Panc1 (cell line): ENCODE measurements at regions not wholly inside any gene's neighbourhood (a gene's known extent, or its start where the extent isn't known, plus 50 kb on each side); places are given as distances from the start of the nearest gene placed in this dataset.

Experiments
- ATAC-seq: fragments of 200-7000 bp; cut with Tn5 transposase; 2 replicates; pipeline ENCODE4 v1.9.1; 2020; ENCODE audit warnings: mild to moderate bottlenecking, moderate library complexity
- BruUV-seq: library from RNA; stranded (reverse); fragments of 400-500 nt; replicated peaks from 2 replicates; lab custom pipeline; 2021; lab: Mats Ljungman, UMichigan
- CTCF ChIA-PET: fragments of 300-600 bp; sonication (Branson Sonifier 250); formaldehyde crosslinking; loops from one replicate; lab custom pipeline; 2022; ENCODE audit warnings: antibody characterized with exemption; lab: Charles Lee
- POLR2A ChIA-PET: fragments of 300-600 bp; sonication (Branson Sonifier 250); formaldehyde crosslinking; loops from one replicate; lab custom pipeline; 2022; ENCODE audit warnings: antibody characterized with exemption; lab: Charles Lee
- DNase-seq: peaks from one replicate; pipeline ENCODE4 v3.0.0-alpha.2; 2010; ENCODE audit warnings: low read depth, low spot score
- H3K27ac ChIP-seq: 2 replicates; pipeline ENCODE4 v1.5.1; 2011; ENCODE audit warnings: mild to moderate bottlenecking, low read length, inconsistent platforms
- H3K27me3 ChIP-seq: fragments of 200-500 bp; sonication (Bioruptor generic); 2 replicates; pipeline ENCODE4 v1.6.0; 2014; ENCODE audit warnings: low read length, inconsistent platforms; ENCODE audit not compliant: control insufficient read depth, insufficient read depth
- H3K36me3 ChIP-seq: fragments of 200-500 bp; sonication (Bioruptor generic); 2 replicates; pipeline ENCODE4 v1.5.1; 2014; ENCODE audit warnings: inconsistent platforms, mild to moderate bottlenecking, low read length, moderate library complexity; ENCODE audit not compliant: control insufficient read depth, insufficient read depth
- H3K4me1 ChIP-seq: 2 replicates; pipeline ENCODE4 v1.5.1; 2011; ENCODE audit warnings: inconsistent platforms, mild to moderate bottlenecking, low read length, moderate library complexity; ENCODE audit not compliant: control insufficient read depth, insufficient read depth
- H3K4me3 ChIP-seq, 2 experiments: 2 replicates each; pipeline ENCODE4 v1.5.1; 2011 to 2012; ENCODE audit warnings: low read depth in 2 of 2, low read length in 2 of 2, mild to moderate bottlenecking in 2 of 2, inconsistent platforms in 1 of 2, moderate library complexity in 1 of 2
- H3K9me3 ChIP-seq: fragments of 200-500 bp; sonication (Bioruptor generic); 2 replicates; pipeline ENCODE4 v1.5.1; 2014; ENCODE audit warnings: low read depth, mild to moderate bottlenecking, inconsistent platforms, low read length, moderate library complexity; ENCODE audit not compliant: control insufficient read depth, insufficient read depth
- CTCF ChIP-seq: fragments of 450-650 bp; IDR thresholded peaks from 2 replicates; pipeline ENCODE4 v1.5.1; 2017; ENCODE audit warnings: mild to moderate bottlenecking
- POLR2AphosphoS5 ChIP-seq: IDR thresholded peaks from 2 replicates; pipeline ENCODE4 v1.6.1; 2012; ENCODE audit warnings: mild to moderate bottlenecking, low read depth, low read length, moderate library complexity
- REST ChIP-seq, 2 experiments: IDR thresholded peaks; 2 replicates each; pipeline ENCODE4 v1.6.1; 2011 to 2012; ENCODE audit warnings: low read depth in 2 of 2, control low read depth in 1 of 2, low read length in 1 of 2, mild to moderate bottlenecking in 1 of 2, moderate library complexity in 1 of 2; ENCODE audit not compliant: insufficient read depth in 1 of 2
- SIN3A ChIP-seq: IDR thresholded peaks from 2 replicates; pipeline ENCODE4 v1.6.1; 2012; ENCODE audit warnings: low read depth, mild to moderate bottlenecking, low read length, moderate library complexity, borderline replicate concordance; ENCODE audit not compliant: insufficient read depth
- TCF7L2 ChIP-seq: IDR thresholded peaks from 2 replicates; pipeline ENCODE4 v1.6.1; 2011; ENCODE audit warnings: mild to moderate bottlenecking, low read depth, low read length, inconsistent platforms
- in situ Hi-C: cut with HindIII; loops from 2 replicates; pipeline ENCODE4 v1.10.0; 2016; ENCODE audit warnings: low sequenced_read_pairs, low pct_unique_long_range_greater_than_20kb
- intact Hi-C: fragments of 100-400 bp; cut with micrococcal nuclease; formaldehyde crosslinking; loops from one replicate; pipeline ENCODE4 v1.10.0; 2022; ENCODE audit not compliant: unreplicated experiment

DNA sequence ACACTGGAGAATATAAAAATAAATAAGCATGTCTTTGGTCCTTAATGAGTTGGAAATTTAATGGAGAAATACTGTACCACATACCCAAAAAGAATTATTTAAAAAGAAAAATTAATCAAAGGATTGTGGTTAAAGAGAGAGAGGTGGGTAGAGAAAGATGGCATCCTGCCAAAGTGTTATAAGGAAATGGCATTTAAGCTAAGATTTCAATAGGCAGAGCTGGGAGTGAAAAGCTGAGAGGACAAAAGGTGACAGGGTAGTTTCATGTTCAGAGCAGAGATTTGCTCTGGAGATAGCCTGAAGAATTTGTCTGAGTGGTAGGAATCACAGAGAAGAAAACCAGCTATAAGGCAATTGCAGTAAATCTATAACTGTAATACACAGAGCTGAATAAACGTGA lies 181.0 kb downstream of the SI start:
- no peaks in the 10 kb centered on the region for H3K36me3 ChIP-seq
- H3K4me1 ChIP-seq, result no peaks in the 10 kb centered on the region
- intact Hi-C loops, result no loop called here
- ChIA-PET POLR2A (no interaction called here), CTCF (no interaction called here)
- in situ Hi-C loops, result no loop called here
- no peak for DNase-seq
- no peak overlapping the region for H3K27ac ChIP-seq
- no peak for TF ChIP-seq REST (IDR thresholded peaks at IDR 0.05; ENCODE audit: insufficient read depth in 1 of 2, low read depth in 2 of 2, low read length in 1 of 2)
- TF ChIP-seq POLR2AphosphoS5, result no peak
- TF ChIP-seq CTCF, result no peak
- TF ChIP-seq TCF7L2, result no peak
- no peak for TF ChIP-seq SIN3A
- no peaks in the 10 kb centered on the region for H3K9me3 ChIP-seq
- no peaks in the 10 kb centered on the region for H3K27me3 ChIP-seq
- no peak overlapping the region for H3K4me3 ChIP-seq
- no peak for ATAC-seq
- BruUV-seq, result no TSS peak

GRCh38 chr3:164890061-164890460 lies 188.2 kb downstream of the SI start:
- no peaks in the 10 kb centered on the region for H3K4me1 ChIP-seq
- H3K9me3 ChIP-seq, result no peaks in the 10 kb centered on the region
- ATAC-seq (no peak), DNase-seq (no peak)
- BruUV-seq, result no TSS peak
- H3K27me3 ChIP-seq, result no peaks in the 10 kb centered on the region
- ChIA-PET POLR2A (no interaction called here), CTCF (no interaction called here)
- TF ChIP-seq TCF7L2, result no peak
- no peak for TF ChIP-seq POLR2AphosphoS5
- no peak for TF ChIP-seq REST (IDR thresholded peaks at IDR 0.05; ENCODE audit: insufficient read depth in 1 of 2, low read depth in 2 of 2, low read length in 1 of 2)
- no peak for TF ChIP-seq CTCF
- no peak for TF ChIP-seq SIN3A
- no peak overlapping the region for H3K27ac ChIP-seq
- in situ Hi-C loops (no loop called here), intact Hi-C loops (no loop called here)
- H3K36me3 ChIP-seq, result no peaks in the 10 kb centered on the region
- no peak overlapping the region for H3K4me3 ChIP-seq
